Small intestine (tissue), 7 donors: ENCODE measurements at regions not wholly inside any gene's neighbourhood (a gene's known extent, or its start where the extent isn't known, plus 50 kb on each side); places are given as distances from the start of the nearest gene placed in this dataset.

Experiments used
- DNase-seq, 2 donors: peaks; one replicate each; pipeline versions ENCODE4 v3.0.0 to v3.0.0-alpha.2; 2013
- FAIRE-seq: peaks from 2 replicates; lab custom pipeline; 2012; peaks lifted over from hg19 to GRCh38; lab: Jason Lieb, UNC
- H3K27ac ChIP-seq, 3 donors: one replicate each; pipeline ENCODE4 v1.5.1; 2013; ENCODE audit warnings: low read length in 2 of 3, mild to moderate bottlenecking in 2 of 3, control low read depth in 1 of 3, inconsistent platforms in 1 of 3, low read depth in 1 of 3, moderate library complexity in 1 of 3
- H3K27me3 ChIP-seq, 3 donors: one replicate each; pipeline ENCODE4 v1.6.1; 2013; ENCODE audit warnings: low read length in 3 of 3, inconsistent platforms in 1 of 3; ENCODE audit not compliant: control insufficient read depth in 3 of 3, insufficient read depth in 3 of 3
- H3K36me3 ChIP-seq, 3 donors: one replicate each; pipeline ENCODE4 v1.6.1; 2013; ENCODE audit warnings: low read length in 3 of 3, inconsistent platforms in 1 of 3, low read depth in 1 of 3, mild to moderate bottlenecking in 1 of 3, moderate library complexity in 1 of 3; ENCODE audit not compliant: control insufficient read depth in 3 of 3, insufficient read depth in 2 of 3
- H3K4me1 ChIP-seq, 3 donors: one replicate each; pipeline ENCODE4 v1.6.1; 2013; ENCODE audit warnings: low read length in 2 of 3, inconsistent platforms in 1 of 3, low read depth in 1 of 3, mild to moderate bottlenecking in 1 of 3, moderate library complexity in 1 of 3; ENCODE audit not compliant: control insufficient read depth in 3 of 3, insufficient read depth in 2 of 3
- H3K4me3 ChIP-seq, 3 donors: one replicate each; pipeline ENCODE4 v1.5.1; 2013; ENCODE audit warnings: low read length in 3 of 3, control low read depth in 1 of 3, inconsistent platforms in 1 of 3, low read depth in 1 of 3, mild to moderate bottlenecking in 1 of 3, moderate library complexity in 1 of 3
- H3K9me3 ChIP-seq, 2 donors: one replicate each; pipeline ENCODE4 v1.6.1; 2013; ENCODE audit warnings: low read depth in 1 of 2, low read length in 1 of 2; ENCODE audit not compliant: control insufficient read depth in 2 of 2, insufficient read depth in 1 of 2
- WGBS, 3 donors: extraction: QIAGEN DNeasy Blood & Tissue Kit; methylation state at CpG; one replicate each; pipeline ENCODE4 v1.1.7; 2013; 5-methylcytosine and 5-hydroxymethylcytosine counted together
- donor health status: healthy with polysubstance abuse.
- donor health status: control.
- donor health status: control.
- donor health status: Bipolar disorder and iron deficiency.
- donor health status: healthy.

GRCh38 chr21:38188037-38188436 lies 68.8 kb upstream of the KCNJ15 start:
- Histone ChIP-seq H3K4me1 (no peaks in the 10 kb centered on the region), H3K27me3 (no peaks in the 10 kb centered on the region), H3K4me3 (no peak overlapping the region), H3K27ac (no peak overlapping the region), H3K9me3 (no peaks in the 10 kb centered on the region), H3K36me3 (no peaks in the 10 kb centered on the region)
- DNase-seq (no peak), FAIRE-seq (no peak)
- WGBS, 3 donors = 88 to 100% (median 92%) methylated on average over 1 of the region's 1 CpG

- H3K27me3 ChIP-seq = no peaks in the 10 kb centered on the region
- peaks cover 0 to 2% of the 10 kb centered on the region in 2 donors for H3K9me3 ChIP-seq
- no peaks in the 10 kb centered on the region for H3K4me1 ChIP-seq
- no peak overlapping the region for H3K27ac ChIP-seq
- no peak for FAIRE-seq
- 42 to 74% (median 68%) methylated on average over 2 of the region's 2 CpGs for WGBS, 3 donors
- no peak overlapping the region for H3K4me3 ChIP-seq
- no peak for DNase-seq
- H3K36me3 ChIP-seq = no peaks in the 10 kb centered on the region
Observed at GRCh38 chr21:38196036-38196435, 60.8 kb upstream of the KCNJ15 start.

- H3K4me3 ChIP-seq = no peak overlapping the region
- no peaks in the 10 kb centered on the region for H3K9me3 ChIP-seq
- no peak overlapping the region for H3K27ac ChIP-seq
- DNase-seq = no peak
- FAIRE-seq = no peak
- no peaks in the 10 kb centered on the region for H3K27me3 ChIP-seq
- no peaks in the 10 kb centered on the region for H3K36me3 ChIP-seq
- no peaks in the 10 kb centered on the region for H3K4me1 ChIP-seq
Observed at GRCh38 chr21:38202811-38203210, 54.0 kb upstream of the KCNJ15 start.

GRCh38 chr21:38203229-38203628 lies 53.6 kb upstream of the KCNJ15 start:
- Histone ChIP-seq H3K4me1 (no peaks in the 10 kb centered on the region), H3K36me3 (no peaks in the 10 kb centered on the region), H3K4me3 (no peak overlapping the region), H3K27me3 (no peaks in the 10 kb centered on the region), H3K27ac (no peak overlapping the region), H3K9me3 (no peaks in the 10 kb centered on the region)
- WGBS, 3 donors = 82 to 86% (median 85%) methylated on average over 7 of the region's 7 CpGs
- DNase-seq (no peak), FAIRE-seq (no peak)

GRCh38 chr21:38205940-38206339 lies 50.9 kb upstream of the KCNJ15 start:
- no peaks in the 10 kb centered on the region for H3K4me1 ChIP-seq
- 72 to 86% (median 83%) methylated on average over 5 of the region's 5 CpGs for WGBS, 3 donors
- FAIRE-seq = no peak
- no peaks in the 10 kb centered on the region for H3K27me3 ChIP-seq
- no peaks in the 10 kb centered on the region for H3K9me3 ChIP-seq
- no peak overlapping the region for H3K4me3 ChIP-seq
- H3K36me3 ChIP-seq = no peaks in the 10 kb centered on the region
- DNase-seq = no peak
- no peak overlapping the region for H3K27ac ChIP-seq

GRCh38 chr21:38206646-38207045 lies 50.1 kb upstream of the KCNJ15 start:
- WGBS, 3 donors = 81 to 86% (median 84%) methylated on average over 10 of the region's 10 CpGs
- Histone ChIP-seq H3K27ac (no peak overlapping the region), H3K4me3 (no peak overlapping the region), H3K36me3 (no peaks in the 10 kb centered on the region), H3K4me1 (no peaks in the 10 kb centered on the region), H3K27me3 (no peaks in the 10 kb centered on the region), H3K9me3 (no peaks in the 10 kb centered on the region)
- FAIRE-seq (no peak), DNase-seq (no peak)
